ENCODE measurements at regions not wholly inside any gene's neighbourhood (a gene's known extent, or its start where the extent isn't known, plus 50 kb on each side); places are given as distances from the start of the nearest gene placed in this dataset.
"Not testable (repeated sequence)": the region's sequence is repeated elsewhere in the genome, so short reads cannot be mapped to it uniquely, and the experiment has no call there.

- no peak overlapping the region for H3K4me3 ChIP-seq (ENCODE audit: low read length)
- H3K4me1 ChIP-seq (ENCODE audit: low read length) = no peaks in the 10 kb centered on the region
- H3K36me3 ChIP-seq (replicated peaks; ENCODE audit: low read depth, low read length) = no peaks in the 10 kb centered on the region
- no peaks in the 10 kb centered on the region for H3K27me3 ChIP-seq (ENCODE audit: low read depth, low read length)
- H3K9me3 ChIP-seq (ENCODE audit: insufficient read depth, low read length) = no peaks in the 10 kb centered on the region
- no peaks in the 10 kb centered on the region for H3K79me2 ChIP-seq (ENCODE audit: low read length)
- H3K9ac ChIP-seq (ENCODE audit: low read length) = no peak overlapping the region
- H3K4me2 ChIP-seq (ENCODE audit: low read length) = no peak overlapping the region
- no peak overlapping the region for H3K27ac ChIP-seq (ENCODE audit: low read length)
- no peak overlapping the region for H2AFZ ChIP-seq (ENCODE audit: low read depth, low read length)
- H4K20me1 ChIP-seq (ENCODE audit: insufficient read depth, low read length) = no peaks in the 10 kb centered on the region
- no peak for TF ChIP-seq EZH2phosphoT487 (IDR thresholded peaks at IDR 0.05; ENCODE audit: low read depth)
- no peak for TF ChIP-seq CTCF (IDR thresholded peaks at IDR 0.05; ENCODE audit: low read depth, low read length)
Observed at GRCh38 chr6:164345327-164345726, 930.8 kb downstream of the QKI start.

DNA sequence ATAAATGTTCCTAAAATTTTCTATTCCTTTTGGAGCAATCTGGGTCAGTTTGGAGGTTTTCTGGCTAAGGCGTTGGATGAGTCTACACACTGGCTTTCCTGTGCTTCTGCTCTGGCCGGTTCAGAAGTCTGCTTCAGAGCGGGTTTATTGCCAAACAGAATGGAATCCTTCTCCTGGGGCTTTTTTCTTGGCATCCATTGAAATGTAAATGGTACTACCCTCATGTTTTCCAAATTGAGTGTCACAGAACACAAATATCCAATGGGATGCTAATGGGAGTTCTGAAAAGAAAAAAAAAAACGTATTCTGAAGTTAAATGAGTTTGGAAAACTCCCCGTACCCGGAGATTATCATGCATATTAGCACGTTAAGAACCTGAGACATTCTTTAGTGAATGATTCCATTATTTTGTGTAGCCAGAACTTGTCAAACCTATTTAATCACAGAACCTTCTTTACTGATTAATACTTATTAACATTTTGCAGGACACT lies 930.3 kb downstream of the QKI start:
- Histone ChIP-seq H2AFZ (ENCODE audit: low read depth, low read length) (no peak overlapping the region), H3K36me3 (replicated peaks; ENCODE audit: low read depth, low read length) (no peaks in the 10 kb centered on the region), H3K4me1 (ENCODE audit: low read length) (no peaks in the 10 kb centered on the region), H4K20me1 (ENCODE audit: insufficient read depth, low read length) (no peaks in the 10 kb centered on the region), H3K4me2 (ENCODE audit: low read length) (no peak overlapping the region), H3K9me3 (ENCODE audit: insufficient read depth, low read length) (no peaks in the 10 kb centered on the region), H3K4me3 (ENCODE audit: low read length) (no peak overlapping the region), H3K9ac (ENCODE audit: low read length) (no peak overlapping the region), H3K27ac (ENCODE audit: low read length) (no peak overlapping the region), H3K27me3 (ENCODE audit: low read depth, low read length) (no peaks in the 10 kb centered on the region), H3K79me2 (ENCODE audit: low read length) (no peaks in the 10 kb centered on the region)
- TF ChIP-seq EZH2phosphoT487 (IDR thresholded peaks at IDR 0.05; ENCODE audit: low read depth) (no peak), CTCF (IDR thresholded peaks at IDR 0.05; ENCODE audit: low read depth, low read length) (no peak)

DNA sequence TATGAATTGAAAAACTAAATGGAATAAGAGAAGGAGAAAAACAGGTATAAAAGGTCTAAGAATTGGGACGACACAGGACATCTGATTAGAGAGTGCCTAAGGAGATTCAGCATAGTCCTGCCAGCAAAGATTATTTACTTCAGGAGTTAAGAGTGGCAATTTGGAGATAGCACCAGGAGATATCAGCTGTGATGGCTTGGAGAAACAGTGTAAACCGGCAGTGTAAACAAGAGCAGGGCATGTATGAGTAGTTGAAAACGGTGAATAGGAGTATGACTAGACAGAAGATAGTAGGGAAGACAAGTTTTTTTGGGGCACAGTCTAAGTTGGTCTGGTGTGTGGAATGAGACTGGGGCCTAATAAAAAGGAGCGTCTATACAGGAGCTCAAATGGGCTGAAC lies 924.9 kb downstream of the QKI start:
- not testable (repeated sequence) for H3K9me3 ChIP-seq (ENCODE audit: insufficient read depth, low read length); H3K9ac ChIP-seq (ENCODE audit: low read length); H3K4me2 ChIP-seq (ENCODE audit: low read length); H2AFZ ChIP-seq (ENCODE audit: low read depth, low read length); H3K27me3 ChIP-seq (ENCODE audit: low read depth, low read length); H4K20me1 ChIP-seq (ENCODE audit: insufficient read depth, low read length); H3K36me3 ChIP-seq (replicated peaks; ENCODE audit: low read depth, low read length); H3K4me1 ChIP-seq (ENCODE audit: low read length); H3K27ac ChIP-seq (ENCODE audit: low read length); H3K4me3 ChIP-seq (ENCODE audit: low read length); H3K79me2 ChIP-seq (ENCODE audit: low read length)

DNA sequence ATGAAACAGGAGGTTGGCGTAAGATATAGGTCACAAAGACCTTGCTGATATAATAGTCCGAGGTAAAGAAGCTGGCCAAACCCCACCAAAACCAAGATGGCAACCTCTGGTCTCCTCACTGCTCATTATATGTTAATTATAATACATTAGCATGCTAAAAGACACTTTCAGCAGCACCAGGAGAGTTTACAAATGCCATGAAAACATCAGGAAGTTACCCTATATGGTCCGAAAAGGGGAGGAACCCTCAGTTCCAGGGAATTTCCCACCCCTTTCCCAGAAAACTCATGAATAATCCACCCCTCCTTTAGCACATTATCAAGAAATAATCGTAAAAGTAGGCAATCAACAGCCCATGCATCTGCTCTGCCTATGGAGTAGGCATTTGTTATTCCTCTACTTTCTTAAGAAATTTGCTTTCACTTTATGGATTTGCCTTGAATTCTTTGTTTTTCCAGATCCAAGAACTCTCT lies 923.4 kb downstream of the QKI start:
- H3K4me2 ChIP-seq (ENCODE audit: low read length) = no peak overlapping the region
- no peak overlapping the region for H2AFZ ChIP-seq (ENCODE audit: low read depth, low read length)

More for the DNA sequence above, 923.4 kb downstream of the QKI start:
- H3K79me2 ChIP-seq (ENCODE audit: low read length) = no peaks in the 10 kb centered on the region
- no peak overlapping the region for H3K4me3 ChIP-seq (ENCODE audit: low read length)
- H3K27ac ChIP-seq (ENCODE audit: low read length) = no peak overlapping the region
- H3K36me3 ChIP-seq (replicated peaks; ENCODE audit: low read depth, low read length) = no peaks in the 10 kb centered on the region
- no peaks in the 10 kb centered on the region for H4K20me1 ChIP-seq (ENCODE audit: insufficient read depth, low read length)
- H3K9ac ChIP-seq (ENCODE audit: low read length) = no peak overlapping the region
- no peaks in the 10 kb centered on the region for H3K4me1 ChIP-seq (ENCODE audit: low read length)
- no peaks in the 10 kb centered on the region for H3K9me3 ChIP-seq (ENCODE audit: insufficient read depth, low read length)
- H3K27me3 ChIP-seq (ENCODE audit: low read depth, low read length) = no peaks in the 10 kb centered on the region
- TF ChIP-seq CTCF (IDR thresholded peaks at IDR 0.05; ENCODE audit: low read depth, low read length) = no peak
- TF ChIP-seq EZH2phosphoT487 (IDR thresholded peaks at IDR 0.05; ENCODE audit: low read depth) = no peak
